Transverse colon (tissue), 4 donors: ENCODE measurements at regions not wholly inside any gene's neighbourhood (a gene's known extent, or its start where the extent isn't known, plus 50 kb on each side); places are given as distances from the start of the nearest gene placed in this dataset.

Source experiments
- EP300 ChIP-seq: sonication (generic); formaldehyde crosslinking; IDR thresholded peaks from one replicate; pipeline ENCODE4 v1.6.1; 2017; ENCODE audit warnings: antibody characterized with exemption, low read depth
- POLR2A ChIP-seq: fragments of 450-650 bp; IDR thresholded peaks from one replicate; pipeline ENCODE4 v1.6.1; 2016; ENCODE audit warnings: antibody characterized with exemption, mild to moderate bottlenecking, moderate library complexity
- POLR2AphosphoS5 ChIP-seq, 3 donors: sonication (generic); formaldehyde crosslinking; IDR thresholded peaks; one replicate each; pipeline ENCODE4 v1.6.1; 2016; ENCODE audit warnings: antibody characterized with exemption in 3 of 3
- TF ChIP-seq, protein P1 (sequence below), 5 experiments: fragments of 200-600 bp in 3 of 5; fragments of 450-650 bp in 2 of 5; sonication (generic) in 3 of 5; IDR thresholded peaks; 1 replicate in 2 of 5; 2 replicates in 3 of 5; pipeline ENCODE4 v1.5.1; 2016 to 2017; ENCODE audit warnings: antibody characterized with exemption in 5 of 5, inconsistent platforms in 3 of 5, mild to moderate bottlenecking in 2 of 5, moderate library complexity in 1 of 5

DNA sequence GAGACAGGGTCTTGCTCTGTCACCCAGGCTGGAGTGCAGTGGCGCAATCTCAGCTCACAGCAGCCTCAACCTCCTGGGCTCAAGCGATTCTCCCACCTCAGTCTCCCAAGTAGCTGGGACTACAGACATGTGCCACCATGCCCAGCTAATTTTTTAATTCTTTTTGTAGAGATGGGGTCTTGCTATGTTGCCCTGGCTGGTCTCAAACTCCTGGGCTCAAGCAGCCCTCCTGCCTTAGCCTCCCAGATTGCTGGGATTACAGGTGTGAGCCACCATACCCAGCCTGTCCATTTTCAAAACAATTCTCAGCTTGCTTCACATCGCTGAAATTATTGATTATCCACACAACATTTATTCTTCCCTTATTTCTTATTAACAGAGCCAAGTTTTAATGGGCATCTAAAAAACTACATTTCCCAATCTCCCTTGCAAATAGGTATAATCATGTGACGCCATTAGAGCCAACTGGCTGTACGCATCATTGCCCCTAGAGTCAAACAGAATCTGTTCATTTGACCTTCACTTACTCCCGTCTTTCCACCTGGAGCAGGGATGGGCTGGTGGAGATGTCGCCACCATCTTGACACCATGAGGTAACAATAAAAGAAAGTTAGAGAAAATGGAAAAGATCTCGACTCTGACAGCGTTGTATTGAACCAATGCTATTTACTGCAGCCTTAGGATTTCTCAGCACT, 148.0 kb upstream of the FOXF1 start:
- TF ChIP-seq POLR2A (no peak), POLR2AphosphoS5 (IDR thresholded peaks at IDR 0.05) (no peak), EP300 (no peak)
- TF ChIP-seq, protein P1, sequence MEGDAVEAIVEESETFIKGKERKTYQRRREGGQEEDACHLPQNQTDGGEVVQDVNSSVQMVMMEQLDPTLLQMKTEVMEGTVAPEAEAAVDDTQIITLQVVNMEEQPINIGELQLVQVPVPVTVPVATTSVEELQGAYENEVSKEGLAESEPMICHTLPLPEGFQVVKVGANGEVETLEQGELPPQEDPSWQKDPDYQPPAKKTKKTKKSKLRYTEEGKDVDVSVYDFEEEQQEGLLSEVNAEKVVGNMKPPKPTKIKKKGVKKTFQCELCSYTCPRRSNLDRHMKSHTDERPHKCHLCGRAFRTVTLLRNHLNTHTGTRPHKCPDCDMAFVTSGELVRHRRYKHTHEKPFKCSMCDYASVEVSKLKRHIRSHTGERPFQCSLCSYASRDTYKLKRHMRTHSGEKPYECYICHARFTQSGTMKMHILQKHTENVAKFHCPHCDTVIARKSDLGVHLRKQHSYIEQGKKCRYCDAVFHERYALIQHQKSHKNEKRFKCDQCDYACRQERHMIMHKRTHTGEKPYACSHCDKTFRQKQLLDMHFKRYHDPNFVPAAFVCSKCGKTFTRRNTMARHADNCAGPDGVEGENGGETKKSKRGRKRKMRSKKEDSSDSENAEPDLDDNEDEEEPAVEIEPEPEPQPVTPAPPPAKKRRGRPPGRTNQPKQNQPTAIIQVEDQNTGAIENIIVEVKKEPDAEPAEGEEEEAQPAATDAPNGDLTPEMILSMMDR (IDR thresholded peaks at IDR 0.05): no peak
